HG02623 (cell line): ENCODE measurements at regions not wholly inside any gene's neighbourhood (a gene's known extent, or its start where the extent isn't known, plus 50 kb on each side); places are given as distances from the start of the nearest gene placed in this dataset.

Experiments
- ATAC-seq: cut with Tn5 transposase; IDR thresholded peaks from one replicate; pipeline ENCODE4 v1.9.1; 2021; ENCODE audit warnings: moderate library complexity; ENCODE audit not compliant: unreplicated experiment

- no peak for ATAC-seq
Measured at GRCh38 chr6:5946701-5947100, 60.0 kb downstream of the NRN1 start.

GRCh38 chr6:5946181-5946580, 60.5 kb downstream of the NRN1 start:
- ATAC-seq = no peak

DNA sequence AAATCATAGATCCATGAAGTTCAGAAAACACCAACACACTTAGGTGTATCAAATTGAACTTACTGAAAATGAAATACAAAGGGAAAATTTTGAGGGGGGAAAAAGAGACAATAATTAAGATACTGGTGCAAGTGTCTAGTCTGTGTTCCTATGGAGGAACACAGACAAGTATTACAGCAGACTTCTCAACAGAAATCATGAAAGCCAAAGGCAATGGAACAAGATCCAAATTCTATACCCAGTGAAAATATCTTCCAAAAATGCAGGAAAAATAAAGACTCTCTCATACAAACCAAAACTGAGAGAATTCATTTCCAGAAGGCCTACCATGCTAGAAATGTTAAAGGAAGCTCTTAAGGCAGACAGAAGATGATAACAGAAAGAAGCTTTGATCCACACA, 63.1 kb downstream of the NRN1 start:
- ATAC-seq = no peak

DNA sequence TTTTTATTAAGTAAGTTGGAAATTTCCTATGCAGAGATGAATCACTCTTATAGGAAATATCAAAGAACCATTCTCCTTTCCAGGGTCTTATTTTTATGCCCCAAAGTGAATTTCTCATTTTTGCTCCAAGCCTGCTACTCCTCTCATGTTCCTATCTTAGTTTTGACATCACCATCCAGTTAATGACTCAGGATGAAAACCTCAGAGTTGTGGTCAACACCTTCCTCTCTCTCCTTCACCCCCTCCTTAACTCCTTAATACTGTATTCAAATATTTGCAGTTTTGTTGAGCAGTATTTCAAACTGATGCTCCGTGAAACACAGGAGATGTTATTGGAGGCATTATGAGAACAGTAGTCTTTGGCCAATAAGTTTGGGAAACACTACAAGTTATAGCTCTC, 64.1 kb downstream of the NRN1 start:
- no peak for ATAC-seq

DNA sequence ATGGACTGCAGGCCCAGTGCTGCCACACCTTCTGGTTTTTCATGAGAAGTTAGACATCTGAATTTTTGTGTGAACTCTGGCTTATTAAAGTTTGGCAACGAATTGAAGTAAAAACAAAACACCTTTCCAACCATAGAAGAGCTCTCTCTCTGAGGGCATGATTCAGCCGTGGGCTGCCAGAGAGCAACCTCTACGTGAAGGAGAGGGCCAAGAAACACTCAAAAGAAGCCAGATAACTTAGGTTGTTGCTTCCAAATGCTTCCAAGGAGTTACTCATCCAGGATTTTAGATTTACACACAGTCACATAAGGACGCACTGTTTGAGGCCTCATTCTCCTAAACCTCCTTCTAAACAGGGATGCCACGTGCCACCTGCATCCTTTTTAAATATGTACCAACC, 65.5 kb downstream of the NRN1 start:
- ATAC-seq = no peak

DNA sequence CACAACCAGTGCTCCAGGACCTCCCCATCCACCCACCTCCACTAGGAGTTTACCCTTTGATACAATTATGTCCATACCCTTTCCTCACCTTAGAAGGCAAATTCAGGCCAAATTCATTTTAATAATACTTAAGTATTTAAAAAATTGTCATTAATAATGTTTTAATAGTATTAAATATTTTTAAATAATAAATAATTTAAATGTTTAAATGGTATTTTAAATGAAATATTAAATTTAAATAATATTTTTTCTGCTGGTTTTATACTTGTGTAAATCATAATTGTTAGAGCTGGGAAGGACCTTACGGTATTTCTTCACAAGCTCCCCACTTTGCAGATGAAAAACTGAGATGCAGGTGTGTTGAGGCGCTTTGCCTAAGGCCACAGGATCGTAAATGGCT, 67.8 kb downstream of the NRN1 start:
- no peak for ATAC-seq

DNA sequence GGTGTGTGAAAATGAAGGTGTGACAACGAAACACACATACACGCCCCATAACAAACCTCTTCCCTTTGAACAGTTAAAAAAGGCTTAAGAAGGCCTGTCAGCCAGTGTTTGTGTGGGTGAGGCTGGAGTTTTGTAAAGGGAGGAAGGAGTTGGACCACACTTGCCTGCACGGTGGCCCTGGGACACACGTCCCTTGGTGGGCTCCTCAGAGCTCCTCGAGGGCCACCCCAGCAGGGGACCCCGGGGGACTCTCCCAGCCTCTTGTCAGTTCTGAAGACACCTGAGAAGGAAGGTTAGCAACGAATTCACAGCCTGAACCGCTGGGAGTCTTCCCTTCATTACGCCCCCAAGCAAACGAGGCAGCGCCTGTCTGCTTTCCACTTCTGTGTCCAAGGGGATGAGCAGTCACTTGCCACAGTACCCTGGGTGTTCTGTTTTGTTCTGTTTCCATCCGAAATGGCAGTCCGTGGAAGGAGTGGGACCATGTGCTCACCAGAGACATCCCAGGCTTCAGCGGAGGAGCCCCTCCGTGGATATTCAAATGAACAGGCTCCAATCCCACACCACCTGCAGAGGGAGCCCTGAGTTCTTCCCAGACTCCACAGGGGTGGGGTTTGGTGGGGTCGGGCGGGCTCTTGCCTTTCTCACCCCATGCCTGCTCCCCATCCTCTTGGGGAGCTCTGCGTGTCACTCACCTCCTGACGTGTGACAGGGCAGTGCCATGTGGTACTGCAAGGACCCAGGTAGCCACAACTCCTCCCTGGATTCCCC, 68.6 kb downstream of the NRN1 start:
- ATAC-seq = no peak

- no peak for ATAC-seq
Measured at GRCh38 chr6:5937169-5937909, 69.4 kb downstream of the NRN1 start.

- ATAC-seq = no peak
Measured at GRCh38 chr6:5936631-5937030, 70.1 kb downstream of the NRN1 start.

DNA sequence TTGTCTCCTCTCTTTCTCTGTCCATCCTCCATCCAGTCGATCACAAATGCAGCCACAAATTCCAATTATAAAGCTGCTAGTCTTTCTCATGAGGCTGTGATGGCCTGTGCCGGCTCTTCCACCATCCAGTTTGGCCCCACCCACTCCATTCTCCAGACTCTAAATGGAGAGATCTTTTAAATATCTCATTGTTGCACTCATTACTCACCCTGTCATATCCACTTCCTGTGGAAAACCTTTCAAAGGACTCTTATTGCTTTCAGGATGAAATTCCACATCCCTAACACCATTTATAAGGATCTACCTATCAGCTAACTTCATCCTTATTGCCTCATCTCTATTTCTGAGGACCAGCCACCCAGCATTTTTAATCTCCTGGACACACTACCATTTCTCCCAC, 70.6 kb downstream of the NRN1 start:
- ATAC-seq = no peak

- no peak for ATAC-seq
Measured at GRCh38 chr6:5930968-5931367, 75.8 kb downstream of the NRN1 start.

DNA sequence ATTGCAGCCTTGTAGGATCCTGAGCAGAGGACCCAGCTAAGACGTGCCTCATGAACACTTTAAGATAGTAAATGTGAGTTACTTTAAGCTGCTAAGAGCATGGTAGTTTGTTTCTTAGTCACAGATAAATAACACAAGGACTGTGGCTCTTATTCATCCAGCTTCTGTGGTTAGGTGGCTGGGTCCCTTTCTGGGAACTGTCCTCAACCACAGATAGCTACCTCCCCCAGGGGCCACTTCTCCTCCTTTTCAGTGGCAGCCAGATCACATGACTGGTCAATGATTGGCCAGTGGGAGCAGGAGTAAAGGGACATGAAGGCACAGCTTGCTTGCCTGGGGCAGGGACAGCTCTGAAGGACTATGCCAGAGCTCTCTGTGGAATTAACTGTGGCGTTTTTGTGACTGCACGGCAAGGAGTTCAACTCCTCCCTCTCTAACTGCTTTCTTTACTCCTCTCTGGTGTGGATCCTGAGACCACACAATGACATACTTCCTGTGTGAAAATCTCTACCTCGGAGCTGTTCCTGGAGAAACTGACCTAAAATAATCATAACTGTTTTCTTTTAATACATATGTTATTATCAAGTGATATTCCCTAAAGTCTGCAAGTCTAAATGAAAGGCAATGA, 76.5 kb downstream of the NRN1 start:
- no peak for ATAC-seq

DNA sequence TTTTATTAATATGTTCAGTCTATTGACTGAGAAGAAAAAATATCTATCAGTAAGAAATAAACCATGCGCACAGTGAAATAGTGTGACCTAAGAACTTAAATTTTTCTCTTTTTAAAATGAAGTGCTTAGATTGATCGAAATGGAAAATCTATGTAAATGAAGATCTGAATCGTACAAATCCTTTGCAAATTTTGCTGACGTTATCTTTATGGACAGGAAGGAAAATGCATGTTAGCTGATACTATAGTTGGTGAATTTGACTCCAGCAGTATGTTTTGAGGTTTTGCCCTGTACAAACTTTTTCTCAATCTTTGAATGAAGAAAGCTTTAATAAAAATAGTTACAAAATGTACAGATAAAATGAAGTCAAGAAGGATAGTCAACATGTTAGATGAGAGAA, 82.9 kb downstream of the NRN1 start:
- no peak for ATAC-seq

DNA sequence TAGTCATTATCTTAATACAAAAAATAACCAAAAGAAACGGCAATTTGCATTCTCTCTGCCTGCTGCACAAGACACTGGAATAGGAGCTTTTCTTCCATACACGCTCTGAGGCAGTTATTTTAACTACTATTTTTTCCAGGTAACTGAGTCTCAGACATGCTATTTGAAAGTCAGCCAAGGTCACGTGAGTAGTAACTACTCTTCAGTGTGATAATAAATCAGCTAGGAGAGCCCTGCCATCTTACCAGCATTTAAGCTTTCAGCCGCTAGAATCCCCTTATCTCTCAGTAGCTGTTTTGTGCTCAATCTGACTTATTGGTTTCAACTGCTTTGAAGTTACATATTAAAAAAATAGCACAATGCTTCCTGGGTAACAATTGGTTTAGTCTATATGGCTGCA, 84.5 kb downstream of the NRN1 start:
- ATAC-seq = no peak

- ATAC-seq = no peak
Measured at GRCh38 chr6:5909721-5910120, 97.0 kb downstream of the NRN1 start.

- ATAC-seq = no peak
Measured at GRCh38 chr6:5906842-5907241, 99.9 kb downstream of the NRN1 start.

- no peak for ATAC-seq
Measured at GRCh38 chr6:5906340-5906670, 100.4 kb downstream of the NRN1 start.

DNA sequence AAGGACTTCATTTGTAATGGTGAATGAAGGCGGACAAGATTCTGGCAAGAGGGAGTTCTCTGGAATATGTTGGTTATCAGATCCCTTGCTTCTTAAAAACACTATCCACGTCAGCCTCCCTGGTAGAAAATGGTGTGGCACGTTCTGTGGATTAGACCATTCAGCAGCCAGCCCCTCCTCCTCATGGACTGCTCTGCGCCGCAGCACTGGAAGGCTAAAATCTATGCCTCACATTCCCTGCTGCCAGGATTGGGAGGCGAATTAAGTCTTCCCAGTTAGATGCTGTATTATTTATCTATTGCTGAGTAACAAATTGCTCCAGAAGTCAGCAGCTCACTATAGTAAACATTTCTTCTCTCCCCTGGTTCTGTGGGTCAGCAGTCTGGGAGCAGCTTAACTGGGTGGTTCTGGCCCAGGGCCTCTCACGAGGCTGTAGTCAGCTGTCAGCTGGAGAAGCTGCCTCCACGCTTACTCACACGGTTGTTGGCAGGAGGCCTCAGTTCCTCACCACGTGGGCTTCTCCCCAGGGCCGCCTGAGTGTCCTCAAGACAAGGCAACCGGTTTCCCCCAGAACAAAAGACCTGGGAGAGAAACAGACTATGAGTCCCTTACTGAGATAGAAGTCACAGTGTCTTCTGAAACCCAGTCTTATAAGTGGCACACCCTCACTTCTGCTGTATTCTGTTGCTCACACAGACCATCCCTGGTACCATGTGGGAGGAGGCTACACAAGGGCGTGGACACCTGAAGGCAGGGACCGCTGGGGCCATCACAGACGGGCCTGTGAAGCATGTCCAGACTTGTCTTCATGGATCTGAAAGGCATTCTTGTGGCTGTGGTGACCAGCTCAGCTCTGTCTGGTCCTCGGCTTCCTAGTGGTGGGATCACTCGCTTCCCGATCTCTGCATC, 101.0 kb downstream of the NRN1 start:
- no peak for ATAC-seq

GRCh38 chr6:5904532-5904931, 102.2 kb downstream of the NRN1 start:
- ATAC-seq = no peak

DNA sequence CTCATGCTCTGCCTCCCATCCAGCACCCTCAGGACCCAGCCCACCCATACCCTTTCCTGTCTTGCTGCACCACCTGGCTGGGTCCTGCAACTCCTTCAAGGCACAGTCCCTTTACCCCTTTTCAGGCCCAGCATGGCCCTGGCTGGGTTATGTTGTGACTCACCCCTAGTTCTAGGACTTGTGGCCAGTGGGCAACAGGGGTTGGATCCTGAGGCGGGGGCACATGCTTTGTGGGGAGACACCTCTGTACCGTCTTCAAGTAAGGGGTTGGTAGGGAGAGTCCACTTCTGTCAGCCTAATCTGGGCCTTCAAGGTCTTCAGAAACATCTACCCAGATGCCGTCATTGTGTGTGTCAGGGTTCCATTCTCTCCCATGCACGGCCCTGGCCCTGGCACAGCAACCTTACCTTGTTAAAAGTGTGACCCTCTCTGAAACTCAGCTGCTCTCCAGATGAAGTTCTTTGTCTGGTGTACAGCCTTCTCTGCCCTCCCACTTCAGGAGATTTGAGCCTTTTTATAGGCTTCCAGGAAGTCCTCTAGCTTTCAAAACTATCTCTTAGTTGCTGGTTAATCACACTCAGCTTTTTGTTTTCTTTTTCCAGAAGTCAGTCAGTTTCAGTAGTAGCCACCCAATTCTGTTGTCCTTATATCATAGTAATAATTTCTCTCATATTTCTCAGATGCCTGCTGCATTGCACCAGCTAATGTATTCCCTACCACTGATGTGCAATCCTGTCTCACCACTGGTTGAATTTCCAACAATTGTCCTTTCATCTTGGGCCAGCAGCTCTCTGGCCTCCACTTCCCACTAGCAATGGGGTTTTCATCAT, 107.3 kb downstream of the NRN1 start:
- no peak for ATAC-seq
